Right renal pelvis (tissue), 4 donors: ENCODE measurements at regions not wholly inside any gene's neighbourhood (a gene's known extent, or its start where the extent isn't known, plus 50 kb on each side); places are given as distances from the start of the nearest gene placed in this dataset.
A peak's percentile ranks its signal among the peaks of the same experiment; 100 is the strongest.
"Not testable (repeated sequence)": the region's sequence is repeated elsewhere in the genome, so short reads cannot be mapped to it uniquely, and the experiment has no call there.

Source experiments
- DNase-seq, 4 donors: peaks; one replicate each; pipeline ENCODE4 v3.0.0-alpha.2; 2013; ENCODE audit warnings: low read depth in 4 of 4, low spot score in 3 of 4, missing footprints in 1 of 4

DNA sequence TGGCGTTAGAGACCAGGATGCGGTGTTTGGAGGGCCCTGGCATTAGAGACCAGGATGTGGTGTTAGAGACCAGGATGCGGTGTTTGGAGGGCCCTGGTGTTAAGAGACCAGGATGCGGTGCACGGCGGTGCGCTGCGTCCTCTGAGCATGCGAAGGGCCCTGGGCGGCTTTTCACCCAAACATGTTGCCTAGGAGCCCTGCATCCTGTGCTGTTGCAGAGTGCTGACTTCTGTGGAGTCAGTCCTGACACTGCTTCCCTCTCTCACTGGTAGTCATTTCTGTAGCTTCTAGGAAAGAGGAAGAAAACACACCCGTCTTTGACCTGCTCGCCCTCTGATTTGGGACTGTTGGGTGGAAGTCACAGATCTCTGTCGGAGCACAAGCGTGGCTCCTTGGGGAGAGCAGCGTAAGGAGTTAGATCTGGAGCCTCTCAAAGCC is 141.2 kb downstream of the LAT start:
- no peak for DNase-seq

DNA sequence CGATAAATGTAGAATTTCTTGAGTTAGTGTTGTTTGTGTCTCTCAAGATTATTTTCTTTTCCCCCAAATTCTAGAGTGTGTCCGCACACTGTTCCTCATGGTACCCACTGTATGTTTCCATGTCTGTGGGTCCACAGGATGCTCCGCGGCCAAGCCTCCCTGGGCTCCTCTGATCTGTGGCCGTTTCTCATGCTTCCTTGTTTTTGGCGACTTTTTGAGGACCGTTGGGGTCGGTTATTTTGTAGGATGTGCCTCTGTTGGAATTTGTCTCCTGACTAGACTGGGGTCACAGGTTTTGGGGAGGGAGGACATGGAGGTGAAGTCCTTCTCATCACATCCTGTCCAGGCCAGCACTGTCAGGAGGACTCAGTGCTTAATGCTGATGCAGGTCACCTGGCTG is 140.0 kb downstream of the LAT start:
- DNase-seq, result no peak

DNA sequence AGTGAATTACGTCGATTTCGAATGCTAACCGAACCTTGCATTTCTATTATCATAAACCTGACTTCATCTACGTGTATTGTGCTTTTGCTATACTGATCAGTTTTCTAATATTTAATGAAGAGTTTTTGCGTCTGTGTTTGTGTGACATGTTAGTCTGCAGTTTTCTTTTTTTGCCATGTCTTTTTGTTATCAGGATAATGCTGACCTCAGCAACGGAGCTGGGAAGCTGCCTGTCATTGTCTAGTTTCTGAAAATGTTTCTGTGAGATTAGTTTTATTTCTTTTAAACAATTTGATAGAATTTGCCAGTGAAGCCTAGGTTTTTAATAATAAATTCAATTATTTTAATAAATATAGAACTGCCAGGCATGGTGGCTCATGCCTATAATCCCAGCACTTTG is 139.3 kb downstream of the LAT start:
- DNase-seq, result not testable (repeated sequence)

DNA sequence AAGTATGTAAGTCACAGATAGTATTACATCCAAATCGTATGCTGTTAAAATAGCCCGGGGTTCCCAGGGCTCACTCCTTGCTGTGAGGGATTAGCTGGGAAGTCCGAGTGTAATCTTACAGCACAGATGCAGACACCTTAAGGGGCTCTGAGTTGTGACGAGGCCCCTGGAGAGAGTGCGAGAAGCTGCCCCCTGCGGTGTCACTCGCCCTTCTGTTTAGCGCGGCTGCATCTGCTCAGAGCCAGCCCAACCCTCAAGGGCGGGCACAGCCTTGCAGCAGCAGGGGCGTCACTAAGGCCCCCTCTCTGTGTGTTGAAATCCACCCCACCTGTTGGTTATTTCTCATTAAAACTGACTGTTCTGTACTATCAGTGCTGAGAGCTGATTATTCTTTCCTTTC is 135.8 kb downstream of the LAT start:
- not testable (repeated sequence) for DNase-seq

DNA sequence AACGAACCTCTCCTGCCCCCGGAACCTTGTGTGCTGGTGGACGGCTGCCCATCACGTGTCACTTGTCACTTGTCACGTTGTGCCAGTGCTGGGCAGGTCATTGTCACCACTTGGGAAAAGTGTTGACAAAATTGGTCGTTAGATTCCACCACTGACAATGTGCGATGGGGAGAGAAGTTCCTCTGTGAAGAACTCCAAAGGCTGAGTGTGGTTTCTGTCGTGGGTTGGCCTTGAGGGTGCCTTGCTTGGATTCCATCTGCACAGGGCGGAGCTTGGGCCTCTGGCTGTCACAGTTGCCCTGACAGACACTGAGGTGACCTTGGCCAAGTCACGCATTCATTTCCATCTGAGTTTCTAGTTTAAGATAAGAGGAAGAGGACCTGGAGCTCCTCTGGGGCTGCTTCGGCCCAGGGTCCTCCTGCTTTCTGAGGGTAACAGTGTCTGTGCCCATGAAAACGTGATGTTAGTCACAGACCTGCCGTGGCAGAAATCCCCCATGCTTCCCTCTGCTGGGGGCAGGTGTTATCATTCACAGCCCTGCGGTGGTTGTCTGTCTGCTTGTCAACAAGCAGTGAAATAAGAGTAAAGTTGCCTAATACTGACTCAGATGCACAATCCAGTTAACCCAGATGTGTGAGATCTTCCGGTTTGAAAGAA is 133.6 kb downstream of the LAT start:
- DNase-seq, result not testable (repeated sequence)

DNA sequence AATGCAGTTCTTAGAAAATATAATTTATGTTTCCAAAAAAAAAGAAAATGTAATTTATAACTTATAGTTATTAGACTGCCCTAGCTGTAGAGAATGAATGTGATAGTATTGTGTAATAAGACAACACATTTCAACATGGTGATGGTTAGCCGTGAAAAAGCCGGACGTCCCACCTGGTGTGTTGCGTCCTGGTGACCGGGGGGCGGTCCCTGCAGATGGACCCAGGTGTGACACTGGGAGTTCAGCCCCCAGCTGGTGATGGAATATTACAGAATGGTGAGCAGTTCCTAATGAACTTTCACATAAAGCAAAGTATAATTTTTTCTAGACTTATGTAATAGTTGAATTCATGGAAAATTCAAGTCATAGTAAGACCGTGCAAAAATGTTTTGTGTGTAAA is 132.8 kb downstream of the LAT start:
- DNase-seq, result no peak

DNA sequence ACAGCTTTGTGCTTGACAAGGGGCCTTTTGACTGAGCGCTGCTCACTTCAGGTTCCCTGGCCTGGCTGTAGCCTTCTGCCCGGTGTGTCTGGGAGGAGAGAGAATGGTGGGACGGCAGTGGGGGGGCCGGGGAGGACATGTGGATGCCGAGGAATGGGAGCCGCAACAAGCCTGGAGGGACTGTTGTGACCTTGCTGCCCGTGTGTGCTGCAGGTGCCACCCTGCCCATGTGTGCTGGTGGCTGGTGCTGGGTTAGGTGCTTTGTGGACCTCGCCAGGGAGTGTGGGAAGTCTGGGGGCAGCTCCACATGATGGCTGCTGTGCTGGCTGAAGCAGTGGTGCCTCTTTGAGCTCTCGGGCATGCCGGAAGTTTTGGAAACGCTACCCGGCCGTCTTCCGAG is 132.1 kb downstream of the LAT start:
- no peak for DNase-seq

DNA sequence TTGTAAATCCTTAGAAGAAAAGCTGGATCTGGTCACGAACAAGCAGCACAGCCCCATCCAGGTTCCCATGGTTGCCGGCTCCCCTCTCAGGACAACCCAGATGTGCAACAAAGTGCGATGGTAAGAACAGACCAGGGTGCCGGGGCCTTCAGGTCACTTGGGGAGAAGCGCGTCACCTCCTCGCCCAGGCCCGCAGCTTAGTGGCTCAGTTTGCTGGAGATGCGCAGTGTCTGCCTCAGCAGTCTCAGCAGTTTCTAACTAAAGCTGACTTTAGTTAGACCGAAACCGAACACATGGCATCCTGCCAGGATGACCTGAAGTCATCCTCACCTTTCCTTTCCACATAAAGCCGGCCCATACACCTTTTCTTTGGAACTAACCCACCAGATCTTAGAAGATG is 131.4 kb downstream of the LAT start:
- DNase-seq, result not testable (repeated sequence)

- DNase-seq, result not testable (repeated sequence)
These were observed 130.9 kb downstream of the LAT start for GRCh38 chr16:29115802-29116141.

DNA sequence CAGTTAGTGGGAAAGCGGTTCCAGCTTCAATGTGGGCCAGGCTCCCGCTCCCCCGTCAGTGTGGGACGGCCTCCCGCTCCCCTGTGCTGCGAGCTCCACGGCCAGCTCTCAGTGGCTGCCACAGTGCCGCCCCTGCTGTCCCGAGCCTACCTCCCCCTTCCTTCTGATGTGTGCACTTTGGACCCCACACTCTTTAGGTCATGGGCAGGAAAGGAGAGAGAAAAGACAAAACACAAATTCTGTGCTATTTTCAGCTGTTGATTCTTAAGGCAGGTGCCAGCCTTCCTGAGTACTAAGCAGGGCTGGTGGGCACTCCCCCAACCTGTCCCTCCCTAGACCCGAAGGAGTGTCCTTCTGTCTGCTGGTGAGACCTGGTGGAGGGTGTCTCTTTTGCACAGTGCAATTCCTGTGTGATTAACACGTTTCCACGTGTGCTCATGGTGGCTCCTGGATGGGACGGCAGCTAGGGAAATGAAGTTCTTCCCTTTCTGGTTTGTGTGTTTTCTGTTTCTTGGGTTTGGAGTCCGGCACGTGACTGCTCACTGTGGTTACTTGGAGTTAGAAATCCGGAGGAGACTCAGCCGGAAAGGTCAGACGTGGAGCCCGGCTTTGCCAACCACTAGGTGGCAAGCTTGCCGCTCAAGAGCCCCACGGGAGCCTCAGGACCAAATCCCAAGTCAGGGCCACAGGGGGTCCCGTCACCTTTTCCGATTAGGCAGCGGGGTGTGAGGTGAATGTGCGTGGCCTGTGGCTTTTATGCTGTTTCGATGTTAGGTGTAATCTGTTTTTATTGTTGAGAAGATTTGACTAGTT is 130.3 kb downstream of the LAT start:
- DNase-seq, result peak in 2 of 4 donors; percentile 37 to 47

DNA sequence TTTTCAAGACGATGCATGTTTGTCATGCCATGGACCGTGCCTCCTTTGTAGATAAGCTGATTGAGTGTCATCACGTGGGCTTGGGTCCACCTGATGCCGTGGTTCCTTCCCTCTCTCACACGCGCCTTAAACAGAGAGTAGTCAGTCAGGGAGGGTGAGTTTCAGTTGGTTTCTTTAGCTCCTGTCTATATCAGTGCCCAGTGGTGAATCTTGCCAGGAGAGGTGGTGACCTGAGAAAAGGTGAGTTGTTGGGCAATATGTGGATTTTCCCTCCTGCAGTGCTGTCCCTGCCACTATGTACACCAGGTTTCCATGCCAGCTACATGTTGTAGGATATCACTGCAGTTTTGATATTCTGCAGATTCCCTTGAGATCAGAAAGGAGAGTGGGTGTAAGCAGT is 129.7 kb downstream of the LAT start:
- DNase-seq, result no peak

DNA sequence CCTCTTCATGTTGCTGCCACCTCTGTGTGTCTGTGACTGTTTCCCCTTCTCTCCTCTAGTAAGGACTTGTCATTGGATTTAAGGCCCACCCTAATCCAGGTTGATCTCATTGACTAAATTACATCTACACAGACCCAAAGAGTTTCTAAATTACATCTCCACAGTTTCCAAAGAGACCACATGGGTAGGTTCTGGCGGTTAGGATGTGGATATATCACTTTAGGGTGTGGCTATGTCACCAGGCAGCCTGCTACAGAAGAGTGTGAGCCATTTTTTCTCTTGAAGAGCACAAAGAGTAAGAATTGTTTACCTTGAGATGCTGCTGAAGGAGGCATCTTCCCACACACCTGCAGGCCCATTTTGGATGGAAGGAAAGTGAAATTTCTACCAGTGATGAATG is 128.6 kb downstream of the LAT start:
- not testable (repeated sequence) for DNase-seq

- no peak for DNase-seq
These were observed 128.0 kb downstream of the LAT start for GRCh38 chr16:29112755-29113347.

DNA sequence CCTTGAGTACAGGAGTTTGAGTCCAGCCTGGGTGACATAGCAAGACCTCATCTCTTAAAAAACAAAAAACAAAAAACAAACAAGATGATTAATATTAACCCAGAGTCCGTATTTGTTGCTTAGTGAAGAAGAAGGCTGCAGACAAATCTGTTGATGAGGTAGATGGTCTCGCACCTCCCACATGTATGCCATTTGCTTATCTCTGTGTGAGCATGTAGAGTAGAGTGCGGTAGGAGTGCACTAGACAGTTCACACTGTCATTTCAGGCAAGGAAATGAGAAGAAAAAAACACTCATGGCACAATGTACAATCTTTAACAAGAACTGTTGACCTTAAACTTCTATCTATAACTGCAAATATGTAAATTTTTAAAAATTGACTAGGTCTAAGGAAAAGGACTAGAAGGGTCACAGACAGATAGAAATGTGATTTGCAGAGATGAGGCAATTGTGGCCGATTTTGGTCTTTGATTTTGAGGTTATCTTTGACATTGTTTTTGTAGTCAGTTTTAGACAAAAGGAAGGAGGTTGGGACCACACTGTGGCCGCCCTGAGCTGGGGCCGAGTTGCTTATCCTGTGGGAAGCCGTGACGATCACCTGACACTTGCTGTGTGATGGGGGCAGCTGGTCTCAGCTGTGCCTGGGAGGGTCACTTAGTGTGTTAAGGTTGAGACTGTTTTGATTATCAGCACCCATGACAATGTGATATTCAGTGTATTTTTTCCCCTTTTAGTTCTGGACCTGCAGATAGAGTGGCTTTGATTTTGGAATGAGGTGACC is 127.2 kb downstream of the LAT start:
- not testable (repeated sequence) for DNase-seq

GRCh38 chr16:29111421-29111820 is 126.6 kb downstream of the LAT start:
- no peak for DNase-seq

DNA sequence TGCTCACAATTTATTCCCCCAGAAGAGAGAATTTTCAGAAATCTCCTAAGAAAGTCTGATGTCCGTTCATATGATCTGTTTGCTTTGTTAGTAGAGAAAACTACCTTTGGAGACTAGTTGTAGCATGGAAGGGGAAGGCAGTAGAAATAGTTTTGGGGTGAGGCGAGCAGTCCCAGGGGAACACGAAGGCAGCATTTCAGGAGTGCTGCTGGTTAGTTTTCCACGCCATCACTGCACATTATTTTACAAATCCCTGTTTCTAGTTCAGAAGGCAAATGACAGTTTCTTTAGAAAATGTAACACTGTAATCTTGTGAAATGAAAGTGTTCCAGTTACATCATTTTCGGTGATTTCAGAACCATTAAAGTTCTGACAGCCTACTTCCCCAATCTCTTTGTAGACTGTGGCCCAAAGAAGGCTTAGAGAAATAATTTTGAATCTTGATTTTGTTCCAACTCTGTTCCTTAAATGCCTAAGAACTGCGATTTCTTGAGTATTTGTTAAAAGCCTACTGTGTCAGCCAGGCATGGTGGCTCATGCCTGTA is 123.8 kb downstream of the LAT start:
- not testable (repeated sequence) for DNase-seq

- DNase-seq, result no peak
These were observed 122.4 kb downstream of the LAT start for GRCh38 chr16:29107299-29107698.

- not testable (repeated sequence) for DNase-seq
These were observed 121.5 kb downstream of the LAT start for GRCh38 chr16:29106259-29106908.

- not testable (repeated sequence) for DNase-seq
These were observed 119.7 kb downstream of the LAT start for GRCh38 chr16:29104600-29104999.

GRCh38 chr16:29097965-29098364 is 113.1 kb downstream of the LAT start:
- DNase-seq, result not testable (repeated sequence)
